HG03025 (cell line): ENCODE measurements at regions not wholly inside any gene's neighbourhood (a gene's known extent, or its start where the extent isn't known, plus 50 kb on each side); places are given as distances from the start of the nearest gene placed in this dataset.

ENCODE experiments used
- ATAC-seq: cut with Tn5 transposase; IDR thresholded peaks from one replicate; pipeline ENCODE4 v1.9.1; 2021; ENCODE audit warnings: mild to moderate bottlenecking, moderate library complexity; ENCODE audit not compliant: unreplicated experiment, low FRiP score

DNA sequence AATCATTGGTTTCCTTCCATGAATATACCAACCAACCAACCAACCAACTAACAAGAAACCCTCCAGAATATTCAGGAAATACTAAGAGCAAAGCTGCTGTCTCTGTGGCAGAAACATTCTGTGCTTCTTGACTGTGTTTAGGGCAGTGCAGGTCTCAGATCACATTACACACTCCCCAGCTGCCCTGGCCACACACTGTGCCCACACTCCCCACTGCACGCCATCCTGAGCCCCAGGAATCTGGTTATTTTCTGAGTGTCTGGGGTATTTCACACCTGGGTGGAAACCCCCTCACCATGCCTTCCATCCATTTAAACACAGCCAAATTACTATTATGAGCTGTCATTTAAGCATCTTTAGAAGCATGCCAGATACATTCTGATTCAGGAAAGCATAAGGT is 183.7 kb upstream of the ANK3 start:
- no peak for ATAC-seq

DNA sequence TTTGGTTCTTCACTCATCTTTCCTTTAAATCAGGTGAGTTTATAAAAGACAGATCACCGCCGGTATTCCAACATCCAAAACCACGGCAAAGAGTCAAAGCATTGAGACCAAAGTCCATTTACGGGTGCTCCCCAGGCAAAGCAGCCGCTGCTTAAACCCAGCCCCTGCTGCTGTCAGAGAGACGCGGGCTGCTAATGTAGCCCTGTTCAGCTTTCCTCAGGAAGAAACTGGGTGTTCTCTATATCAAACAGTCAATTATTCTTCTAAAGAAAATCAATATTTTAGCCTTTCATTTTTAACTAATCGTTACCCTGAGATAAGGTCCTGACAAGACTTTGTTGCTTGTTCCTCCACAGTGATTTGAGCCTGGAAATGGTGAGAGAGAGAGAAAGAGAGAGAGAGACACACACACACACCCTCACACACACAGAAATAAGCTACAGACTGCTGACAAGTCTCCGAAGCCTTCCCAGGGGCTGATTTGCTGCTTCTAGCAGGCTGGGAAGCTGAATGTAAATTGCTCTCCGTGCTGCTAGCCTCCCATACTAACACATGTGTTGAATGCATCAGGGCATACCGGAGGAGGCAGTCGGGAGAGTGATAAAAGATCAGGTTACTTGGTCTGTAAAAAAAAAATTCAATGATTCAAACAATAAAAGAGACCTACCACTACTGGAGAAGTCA is 183.0 kb upstream of the ANK3 start:
- no peak for ATAC-seq

GRCh38 chr10:60570896-60571295 is 181.2 kb upstream of the ANK3 start:
- ATAC-seq, result no peak

DNA sequence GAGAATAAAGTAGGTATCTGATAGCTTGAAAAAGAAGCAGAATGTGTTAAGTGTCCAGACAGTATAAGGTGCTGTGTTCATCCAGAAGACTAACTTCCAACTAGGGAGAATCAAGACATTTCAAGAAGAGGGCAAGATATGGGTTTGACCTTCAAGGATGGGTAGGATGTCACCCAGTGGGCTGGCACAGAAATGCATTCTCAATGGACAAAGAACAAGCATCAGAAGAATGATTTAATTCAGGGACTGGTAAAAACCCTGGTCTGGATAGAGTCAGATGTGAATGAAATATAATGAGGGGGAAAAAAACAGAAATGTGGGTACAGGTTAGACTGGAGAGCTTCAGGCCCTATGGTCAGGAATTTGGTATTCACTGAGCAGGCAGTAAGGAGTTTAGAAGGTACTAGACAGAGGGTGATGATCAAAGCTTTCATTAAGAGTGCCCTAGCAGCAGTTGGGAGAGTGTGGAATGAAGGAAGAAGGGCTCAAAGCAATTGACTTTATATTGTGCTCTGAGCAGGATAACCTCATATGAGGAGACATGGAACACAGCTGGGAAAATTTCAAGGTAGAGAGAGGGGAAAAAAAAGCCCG is 180.7 kb upstream of the ANK3 start:
- ATAC-seq, result no peak

GRCh38 chr10:60569681-60570080 is 180.0 kb upstream of the ANK3 start:
- no peak for ATAC-seq

DNA sequence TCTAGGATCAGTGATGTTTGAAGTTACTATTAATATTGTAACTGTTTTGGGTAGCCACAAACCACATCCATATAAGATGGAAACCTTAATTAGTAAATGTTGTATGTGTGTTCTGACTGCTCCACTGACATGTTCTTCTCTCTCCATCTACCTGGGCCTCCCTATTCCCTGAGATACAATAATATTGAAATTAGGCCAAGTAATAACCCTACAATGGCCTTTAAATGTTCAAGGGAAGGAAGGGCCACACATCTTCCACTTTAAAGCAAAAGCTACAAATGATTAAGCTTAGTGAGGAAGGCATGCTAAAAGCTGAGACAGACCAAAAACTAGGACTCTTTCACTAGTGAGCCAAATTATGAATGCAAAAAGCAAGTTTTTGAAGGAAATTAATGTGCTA is 176.4 kb upstream of the ANK3 start:
- no peak for ATAC-seq

DNA sequence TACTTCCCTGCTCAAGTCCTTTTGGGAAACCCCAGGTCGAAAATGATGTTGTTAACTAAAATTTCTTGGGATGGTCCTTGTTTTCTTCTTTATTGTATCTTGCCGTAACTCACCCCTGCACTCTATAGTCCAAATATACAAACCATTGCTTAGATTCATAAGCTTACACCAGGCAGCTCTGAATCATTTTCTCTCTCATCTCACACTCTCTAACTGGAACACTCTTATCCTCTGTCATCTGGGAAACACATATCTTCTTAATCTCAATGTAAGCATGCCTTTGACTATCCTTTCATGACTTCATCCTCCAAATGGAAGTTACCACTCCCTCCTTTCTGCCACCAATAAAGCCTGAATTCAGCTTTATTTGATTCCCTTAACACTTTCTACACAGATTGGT is 175.8 kb upstream of the ANK3 start:
- ATAC-seq, result no peak

DNA sequence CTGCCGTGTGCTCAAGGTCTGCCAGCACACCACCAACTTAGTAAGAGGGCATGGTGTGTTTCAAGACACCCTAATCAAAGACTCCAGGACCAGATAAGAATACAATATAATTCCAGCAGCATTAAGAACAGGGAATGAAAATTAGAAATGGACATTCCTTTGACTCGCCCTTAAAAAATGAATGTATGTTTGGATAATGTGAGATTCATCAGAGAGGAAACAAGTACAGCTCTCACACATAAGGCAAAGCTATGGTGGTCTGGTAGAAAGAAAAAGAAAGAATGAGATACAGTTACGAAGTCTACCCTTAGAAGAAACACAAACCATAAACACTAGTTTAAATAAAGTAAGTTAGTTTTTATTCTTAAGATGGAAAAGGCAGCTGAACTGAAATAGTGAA is 174.8 kb upstream of the ANK3 start:
- ATAC-seq, result no peak

GRCh38 chr10:60560451-60560850 is 170.8 kb upstream of the ANK3 start:
- no peak for ATAC-seq

GRCh38 chr10:60555700-60556099 is 166.0 kb upstream of the ANK3 start:
- no peak for ATAC-seq

- no peak for ATAC-seq
These were observed 160.0 kb upstream of the ANK3 start for GRCh38 chr10:60549686-60550085.

DNA sequence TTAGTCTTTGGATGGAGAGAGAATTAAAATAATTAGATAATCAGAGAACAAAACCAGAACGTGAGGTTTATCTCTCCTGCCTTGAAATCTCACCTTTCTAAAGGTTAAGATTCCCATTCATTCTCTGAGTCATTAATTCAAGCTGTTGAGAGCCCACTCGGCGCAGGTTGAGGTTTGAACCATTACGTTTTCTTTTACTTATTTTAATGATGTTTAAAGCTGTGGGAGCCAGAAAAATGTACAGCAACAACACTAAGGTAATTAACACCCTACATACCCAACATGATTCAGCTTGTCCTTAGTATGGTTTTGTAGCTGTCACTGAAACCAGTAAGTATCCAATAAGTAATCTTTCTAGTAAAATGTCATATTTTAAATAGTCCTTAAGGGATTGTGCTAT is 153.0 kb upstream of the ANK3 start:
- no peak for ATAC-seq

DNA sequence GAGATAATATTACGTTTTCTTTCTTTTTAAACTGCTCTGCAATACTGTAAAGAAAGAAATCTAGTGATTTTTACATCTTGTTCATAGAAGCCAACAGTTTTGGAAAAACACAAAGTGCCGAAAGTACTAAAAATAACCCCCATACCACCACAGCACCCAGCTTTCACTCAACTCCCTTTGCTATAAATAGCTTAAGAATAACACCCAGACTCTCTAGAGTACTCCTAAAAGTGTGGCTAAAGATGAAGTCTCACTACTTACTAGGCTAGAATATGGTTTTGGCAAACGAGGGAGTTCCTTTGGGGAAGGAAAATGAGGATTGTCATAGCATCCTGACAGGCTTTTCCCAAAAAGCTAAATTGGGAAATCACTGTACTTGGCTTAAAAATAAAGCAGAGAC is 151.8 kb upstream of the ANK3 start:
- no peak for ATAC-seq

DNA sequence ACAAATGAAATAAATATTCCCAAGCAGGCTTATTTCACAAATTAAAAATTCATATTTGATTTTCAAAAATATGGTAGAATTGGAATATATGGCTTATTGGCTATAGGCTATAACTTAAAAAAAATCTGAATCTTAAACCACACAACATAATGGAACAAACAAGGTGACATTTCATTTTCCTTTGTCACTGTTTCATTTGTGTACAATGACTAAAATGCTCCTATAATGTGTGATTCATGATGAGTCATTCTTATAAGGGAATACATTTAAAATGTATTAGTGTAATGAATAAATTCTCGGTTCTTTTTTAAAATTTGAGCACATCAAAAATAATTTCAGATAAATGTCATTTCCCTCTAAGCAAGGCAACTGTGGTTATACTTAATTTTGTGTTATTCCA is 148.0 kb upstream of the ANK3 start:
- ATAC-seq, result no peak

DNA sequence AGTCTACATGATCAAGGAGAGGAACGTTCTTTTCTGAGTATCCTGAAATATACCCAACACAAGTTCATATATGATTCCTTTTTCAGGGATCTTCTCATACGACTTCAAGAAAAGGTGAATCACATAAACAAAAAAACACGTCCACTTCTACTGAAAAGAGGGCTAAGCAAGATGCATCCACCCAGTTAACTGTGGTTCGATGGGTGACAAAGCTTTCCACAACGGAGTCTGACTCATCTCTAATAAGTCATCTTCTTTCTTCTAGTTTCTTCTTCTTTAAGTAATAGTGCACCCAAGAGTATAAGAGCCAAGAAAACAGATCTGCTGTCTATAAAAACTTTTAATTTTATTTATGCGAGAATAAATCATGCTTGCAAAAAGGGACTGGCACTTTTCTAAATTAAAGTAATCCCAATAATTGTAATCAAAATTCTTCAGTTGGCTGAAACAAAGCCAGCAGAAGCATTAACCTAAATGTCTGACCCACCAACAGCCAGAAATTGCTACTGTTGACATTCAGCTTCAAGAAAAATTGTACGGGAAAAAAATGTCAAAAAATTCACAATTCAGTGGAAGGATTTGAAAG is 146.9 kb upstream of the ANK3 start:
- ATAC-seq, result no peak

- ATAC-seq, result no peak
These were observed 145.8 kb upstream of the ANK3 start for GRCh38 chr10:60535427-60535826.

- ATAC-seq, result no peak
These were observed 145.2 kb upstream of the ANK3 start for GRCh38 chr10:60534761-60535389.

DNA sequence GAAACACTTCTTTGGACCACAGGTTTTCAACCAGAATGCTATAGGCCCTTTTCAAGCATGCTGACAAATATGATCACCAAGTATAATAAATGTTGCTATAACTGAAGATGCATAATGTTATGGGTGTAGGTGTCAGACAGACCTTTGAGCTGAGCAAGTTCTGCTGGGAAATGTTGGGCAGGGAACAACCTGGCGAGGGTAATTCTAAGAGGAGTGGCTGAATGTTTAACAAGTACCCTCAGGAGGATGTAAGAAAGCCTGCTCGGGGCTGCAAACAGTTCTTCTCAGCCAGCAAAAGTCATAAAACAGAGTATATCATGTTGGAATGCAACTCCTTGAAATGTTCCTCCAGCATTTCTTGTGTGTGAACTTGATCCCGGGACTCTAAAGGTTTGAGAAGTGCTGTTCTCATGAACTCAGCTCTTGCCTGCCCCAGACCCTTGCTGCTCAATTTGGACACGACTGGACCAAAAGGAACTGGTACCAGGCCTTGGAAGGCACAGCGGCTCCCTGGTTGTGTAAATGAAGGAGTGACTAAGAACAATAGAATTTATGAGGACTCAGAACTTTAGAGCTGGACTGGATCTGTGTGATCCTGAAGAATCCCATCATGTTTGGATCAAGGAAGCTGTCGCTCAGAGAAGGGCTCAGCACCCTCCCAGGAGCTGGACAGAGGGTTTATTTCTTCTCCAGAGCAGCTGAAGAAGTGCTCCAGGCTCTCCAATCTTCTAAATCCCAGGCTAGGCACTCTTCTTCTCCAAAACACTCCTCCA is 143.2 kb upstream of the ANK3 start:
- no peak for ATAC-seq

GRCh38 chr10:60531006-60531405 is 141.3 kb upstream of the ANK3 start:
- ATAC-seq, result no peak

DNA sequence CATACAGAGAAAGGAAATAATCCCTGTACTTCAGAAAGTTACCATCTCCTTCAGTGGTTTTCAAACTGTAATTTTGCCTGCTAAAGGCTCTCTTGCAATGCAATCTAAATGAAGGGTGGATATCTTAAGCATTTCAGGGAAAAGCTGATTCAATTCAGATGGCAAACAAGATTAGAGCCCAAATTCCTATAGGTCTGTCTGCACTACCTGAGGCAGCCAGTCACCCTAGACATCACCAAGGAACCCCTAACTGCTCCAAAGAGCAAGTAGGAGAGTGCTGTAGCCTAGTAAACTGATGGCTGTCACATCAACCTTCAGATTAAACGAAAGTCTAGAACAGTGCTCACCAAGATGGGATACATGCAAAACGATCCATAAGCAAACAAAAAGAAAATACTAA is 138.0 kb upstream of the ANK3 start:
- no peak for ATAC-seq
